ENCODE measurements at regions not wholly inside any gene's neighbourhood (a gene's known extent, or its start where the extent isn't known, plus 50 kb on each side); places are given as distances from the start of the nearest gene placed in this dataset.

GRCh38 chr7:40946549-40946948, 756.3 kb downstream of the INHBA start:
- Histone ChIP-seq H3K79me2 (ENCODE audit: control insufficient read depth, insufficient read depth, low read length) (no peaks in the 10 kb centered on the region), H2AFZ (ENCODE audit: control insufficient read depth, low read depth, low read length) (no peak overlapping the region), H3K27me3 (replicated peaks in 1 of 2; ENCODE audit: control insufficient read depth in 2 of 2, insufficient read depth in 2 of 2, low read length in 1 of 2) (no peaks in the 10 kb centered on the region), H3K4me3 (no peak overlapping the region), H3K4me1 (ENCODE audit: control insufficient read depth, insufficient read depth, low read length) (no peaks in the 10 kb centered on the region), H4K20me1 (ENCODE audit: control insufficient read depth, insufficient read depth) (no peaks in the 10 kb centered on the region), H3K36me3 (ENCODE audit: control insufficient read depth in 2 of 2, insufficient read depth in 2 of 2, low read length in 1 of 2) (no peaks in the 10 kb centered on the region), H3K9ac (ENCODE audit: control insufficient read depth, insufficient read depth, low read length) (no peak overlapping the region), H3K4me2 (ENCODE audit: control insufficient read depth, insufficient read depth) (no peak overlapping the region), H3K9me3 (replicated peaks; ENCODE audit: control insufficient read depth, insufficient read depth, low read length) (no peaks in the 10 kb centered on the region; the same call in 2 of the 3 replicates), H3K27ac (ENCODE audit: control insufficient read depth, insufficient read depth) (no peak overlapping the region)
- in situ Hi-C loops (cut with MboI) (no loop called here), intact Hi-C loops (cut with micrococcal nuclease; ENCODE audit: unreplicated experiment) (no loop called here)
- DNase-seq (ENCODE audit: low read depth, low spot score): no peak
- 0% methylated on average over 1 of the region's 1 CpG for WGBS (ENCODE audit: insufficient coverage, insufficient replicate concordance, low lambda C conversion rate, missing lambda C conversion rate)
- ChIA-PET SMC1A (ENCODE audit: uncharacterized antibody, unreplicated experiment) (no interaction called here), CTCF (no interaction called here), RAD21 (ENCODE audit: unreplicated experiment) (no interaction called here), POLR2A (no interaction called here)
- TF ChIP-seq SUPT20H (IDR thresholded peaks at IDR 0.05; ENCODE audit: borderline replicate concordance, control insufficient read depth, low read depth, low read length) (no peak), SREBF2 (IDR thresholded peaks at IDR 0.05; ENCODE audit: low read length) (no peak), RELA (IDR thresholded peaks at IDR 0.05; ENCODE audit: borderline replicate concordance, partially characterized antibody) (no peak), YY1 (IDR thresholded peaks at IDR 0.05; ENCODE audit: low read depth, low read length) (no peak), MYC (IDR thresholded peaks at IDR 0.05; ENCODE audit: insufficient read depth, insufficient read length, insufficient replicate concordance, low read length, severe bottlenecking) (no peak)
- TF ChIP-seq, protein P1, sequence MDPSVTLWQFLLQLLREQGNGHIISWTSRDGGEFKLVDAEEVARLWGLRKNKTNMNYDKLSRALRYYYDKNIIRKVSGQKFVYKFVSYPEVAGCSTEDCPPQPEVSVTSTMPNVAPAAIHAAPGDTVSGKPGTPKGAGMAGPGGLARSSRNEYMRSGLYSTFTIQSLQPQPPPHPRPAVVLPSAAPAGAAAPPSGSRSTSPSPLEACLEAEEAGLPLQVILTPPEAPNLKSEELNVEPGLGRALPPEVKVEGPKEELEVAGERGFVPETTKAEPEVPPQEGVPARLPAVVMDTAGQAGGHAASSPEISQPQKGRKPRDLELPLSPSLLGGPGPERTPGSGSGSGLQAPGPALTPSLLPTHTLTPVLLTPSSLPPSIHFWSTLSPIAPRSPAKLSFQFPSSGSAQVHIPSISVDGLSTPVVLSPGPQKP (IDR thresholded peaks at IDR 0.05; ENCODE audit: low read depth, low read length): no peak
- ATAC-seq: no peak
- BruUV-seq (replicated peaks): no TSS peak
- FAIRE-seq: no peak

GRCh38 chr7:40945788-40946187, 757.1 kb downstream of the INHBA start:
- Histone ChIP-seq H3K36me3 (ENCODE audit: control insufficient read depth in 2 of 2, insufficient read depth in 2 of 2, low read length in 1 of 2) (no peaks in the 10 kb centered on the region), H3K27me3 (replicated peaks in 1 of 2; ENCODE audit: control insufficient read depth in 2 of 2, insufficient read depth in 2 of 2, low read length in 1 of 2) (no peaks in the 10 kb centered on the region), H3K4me1 (ENCODE audit: control insufficient read depth, insufficient read depth, low read length) (no peaks in the 10 kb centered on the region), H3K9ac (ENCODE audit: control insufficient read depth, insufficient read depth, low read length) (no peak overlapping the region), H3K9me3 (replicated peaks; ENCODE audit: control insufficient read depth, insufficient read depth, low read length) (no peaks in the 10 kb centered on the region; the same call in 2 of the 3 replicates), H3K4me3 (no peak overlapping the region), H3K27ac (ENCODE audit: control insufficient read depth, insufficient read depth) (no peak overlapping the region), H4K20me1 (ENCODE audit: control insufficient read depth, insufficient read depth) (no peaks in the 10 kb centered on the region), H3K79me2 (ENCODE audit: control insufficient read depth, insufficient read depth, low read length) (no peaks in the 10 kb centered on the region), H2AFZ (ENCODE audit: control insufficient read depth, low read depth, low read length) (no peak overlapping the region), H3K4me2 (ENCODE audit: control insufficient read depth, insufficient read depth) (no peak overlapping the region)
- ATAC-seq (no peak), DNase-seq (ENCODE audit: low read depth, low spot score) (no peak), FAIRE-seq (no peak)
- ChIA-PET POLR2A (no interaction called here), RAD21 (ENCODE audit: unreplicated experiment) (no interaction called here), SMC1A (ENCODE audit: uncharacterized antibody, unreplicated experiment) (no interaction called here), CTCF (no interaction called here)
- in situ Hi-C loops (cut with MboI) (no loop called here), intact Hi-C loops (cut with micrococcal nuclease; ENCODE audit: unreplicated experiment) (no loop called here)
- BruUV-seq (replicated peaks): no TSS peak
- TF ChIP-seq SIN3A (IDR thresholded peaks at IDR 0.05; ENCODE audit: low read depth, low read length): no peak
- no peak for TF ChIP-seq ZNF24 (IDR thresholded peaks at IDR 0.05)
- no peak for TF ChIP-seq PML (IDR thresholded peaks at IDR 0.05; ENCODE audit: low read length)
- no peak for TF ChIP-seq NR2F1 (conservative IDR thresholded peaks at IDR 0.05)
- no peak for TF ChIP-seq TCF3 (IDR thresholded peaks at IDR 0.05; ENCODE audit: borderline replicate concordance, insufficient read depth, low read depth, low read length)
- no peak for TF ChIP-seq EED (IDR thresholded peaks at IDR 0.05; ENCODE audit: low read depth)
- no peak for TF ChIP-seq CHD1 (IDR thresholded peaks at IDR 0.05; ENCODE audit: low read depth, low read length)
- no peak for TF ChIP-seq BCLAF1 (IDR thresholded peaks at IDR 0.05)
- 77% methylated on average over 2 of the region's 2 CpGs for WGBS (ENCODE audit: insufficient coverage, insufficient replicate concordance, low lambda C conversion rate, missing lambda C conversion rate)

Measured in GM12878 (cell line).